OCI-LY1 (cell line): ENCODE measurements at regions not wholly inside any gene's neighbourhood (a gene's known extent, or its start where the extent isn't known, plus 50 kb on each side); places are given as distances from the start of the nearest gene placed in this dataset.

Source experiments
- H2AFZ ChIP-seq: fragments of 200-600 bp; sonication (generic), shearing (Covaris generic); 2 replicates; pipeline ENCODE4 v1.6.0; 2014; ENCODE audit warnings: antibody characterized with exemption, mild to moderate bottlenecking, low read length
- H3F3A ChIP-seq: fragments of 200-600 bp; sonication (generic), shearing (Covaris generic); 2 replicates; pipeline ENCODE4 v1.6.0; 2014; ENCODE audit warnings: mild to moderate bottlenecking, antibody characterized with exemption, low read length, moderate library complexity; ENCODE audit not compliant: insufficient read depth
- H3K27ac ChIP-seq: fragments of 200-600 bp; sonication (generic); 2 replicates; pipeline ENCODE4 v1.5.1; 2014; ENCODE audit warnings: low read length, mixed run types, mild to moderate bottlenecking, low read depth; ENCODE audit not compliant: poor library complexity, severe bottlenecking
- H3K27me3 ChIP-seq: fragments of 200-600 bp; sonication (generic); 2 replicates; pipeline ENCODE4 v1.6.0; 2014; ENCODE audit warnings: antibody characterized with exemption, mild to moderate bottlenecking, low read length, moderate library complexity; ENCODE audit not compliant: insufficient read depth
- H3K36me3 ChIP-seq: fragments of 200-600 bp; sonication (generic); 2 replicates; pipeline ENCODE4 v1.6.1; 2014; ENCODE audit warnings: mild to moderate bottlenecking, antibody characterized with exemption, low read length, moderate library complexity, mixed read lengths; ENCODE audit not compliant: insufficient read depth
- H3K4me1 ChIP-seq: fragments of 200-600 bp; sonication (generic); 2 replicates; pipeline ENCODE4 v1.5.1; 2014; ENCODE audit warnings: mild to moderate bottlenecking, low read length, moderate library complexity; ENCODE audit not compliant: insufficient read depth, severe bottlenecking
- H3K4me2 ChIP-seq: fragments of 200-600 bp; sonication (generic), shearing (Covaris generic); 2 replicates; pipeline ENCODE4 v1.6.1; 2014; ENCODE audit warnings: low read length
- H3K4me3 ChIP-seq: fragments of 200-600 bp; sonication (generic); 2 replicates; pipeline ENCODE4 v1.5.1; 2014; ENCODE audit warnings: low read length, low read depth, mild to moderate bottlenecking, mixed read lengths; ENCODE audit not compliant: poor library complexity, severe bottlenecking
- H3K79me2 ChIP-seq: fragments of 200-600 bp; shearing (Covaris generic); 2 replicates; pipeline ENCODE4 v1.6.1; 2016; ENCODE audit warnings: mixed run types, low read length, mixed read lengths; ENCODE audit not compliant: insufficient read depth
- H3K9ac ChIP-seq: fragments of 200-600 bp; sonication (generic), shearing (Covaris generic); 2 replicates; pipeline ENCODE4 v1.6.1; 2014; ENCODE audit warnings: mild to moderate bottlenecking, low read length, mixed read lengths
- H3K9me2 ChIP-seq: fragments of 200-600 bp; sonication (generic), shearing (Covaris generic); 2 replicates; pipeline ENCODE4 v1.6.1; 2014; ENCODE audit warnings: low read depth, mild to moderate bottlenecking, low read length, mixed read lengths
- H3K9me3 ChIP-seq: fragments of 200-600 bp; shearing (Covaris generic); 2 replicates; pipeline ENCODE4 v1.6.1; 2014; ENCODE audit warnings: low read length, mixed read lengths
- H4K20me1 ChIP-seq: fragments of 200-600 bp; sonication (generic), shearing (Covaris generic); 2 replicates; pipeline ENCODE4 v1.6.0; 2016; ENCODE audit warnings: mild to moderate bottlenecking, low read length; ENCODE audit not compliant: insufficient read depth
- CTCF ChIP-seq: fragments of 200-600 bp; sonication (generic), shearing (Covaris generic); IDR thresholded peaks from 2 replicates; pipeline ENCODE4 v1.5.1; 2017; ENCODE audit warnings: mild to moderate bottlenecking, antibody characterized with exemption, low read length, moderate library complexity, mixed read lengths
- EZH2 ChIP-seq: fragments of 200-600 bp; sonication (generic), shearing (Covaris generic); IDR thresholded peaks from 2 replicates; pipeline ENCODE4 v1.8.0; 2017; ENCODE audit warnings: borderline replicate concordance, mixed run types, mild to moderate bottlenecking, antibody characterized with exemption, low read length, moderate library complexity, mixed read lengths

GRCh38 chr2:237217995-237218616 lies 132.4 kb downstream of the COPS8 start:
- Histone ChIP-seq H3K4me1 (no peaks in the 10 kb centered on the region), H3K79me2 (no peaks in the 10 kb centered on the region), H3K27me3 (no peaks in the 10 kb centered on the region), H3K27ac (no peak overlapping the region), H3K9me3 (no peaks in the 10 kb centered on the region), H3K9me2 (no peaks in the 10 kb centered on the region), H3K9ac (no peak overlapping the region), H4K20me1 (no peaks in the 10 kb centered on the region), H3K4me2 (no peak overlapping the region), H2AFZ (no peak overlapping the region), H3K36me3 (no peaks in the 10 kb centered on the region), H3K4me3 (no peak overlapping the region), H3F3A (no peaks in the 10 kb centered on the region)
- TF ChIP-seq EZH2: no peak
- no peak for TF ChIP-seq CTCF

GRCh38 chr2:237218756-237219155 lies 133.1 kb downstream of the COPS8 start:
- Histone ChIP-seq H3F3A (no peaks in the 10 kb centered on the region), H3K9me3 (no peaks in the 10 kb centered on the region), H2AFZ (no peak overlapping the region), H3K79me2 (no peaks in the 10 kb centered on the region), H3K9ac (no peak overlapping the region), H3K27me3 (no peaks in the 10 kb centered on the region), H3K36me3 (no peaks in the 10 kb centered on the region), H3K9me2 (no peaks in the 10 kb centered on the region), H3K27ac (no peak overlapping the region), H3K4me1 (no peaks in the 10 kb centered on the region), H4K20me1 (no peaks in the 10 kb centered on the region), H3K4me3 (no peak overlapping the region), H3K4me2 (no peak overlapping the region)
- TF ChIP-seq CTCF: no peak
- no peak for TF ChIP-seq EZH2

GRCh38 chr2:237219826-237220225 lies 134.1 kb downstream of the COPS8 start:
- Histone ChIP-seq H3F3A (no peaks in the 10 kb centered on the region), H3K9me3 (no peaks in the 10 kb centered on the region), H3K27ac (no peak overlapping the region), H4K20me1 (no peaks in the 10 kb centered on the region), H3K36me3 (no peaks in the 10 kb centered on the region), H3K4me2 (no peak overlapping the region), H3K9me2 (no peaks in the 10 kb centered on the region), H3K9ac (no peak overlapping the region), H3K4me3 (no peak overlapping the region), H3K27me3 (no peaks in the 10 kb centered on the region), H2AFZ (no peak overlapping the region), H3K4me1 (no peaks in the 10 kb centered on the region), H3K79me2 (no peaks in the 10 kb centered on the region)
- no peak for TF ChIP-seq EZH2
- TF ChIP-seq CTCF: no peak
